ENCODE measurements at regions not wholly inside any gene's neighbourhood (a gene's known extent, or its start where the extent isn't known, plus 50 kb on each side); places are given as distances from the start of the nearest gene placed in this dataset.

GRCh38 chr10:56606202-56606601 is 245.1 kb upstream of the ZWINT start:
- TF ChIP-seq, protein P1, sequence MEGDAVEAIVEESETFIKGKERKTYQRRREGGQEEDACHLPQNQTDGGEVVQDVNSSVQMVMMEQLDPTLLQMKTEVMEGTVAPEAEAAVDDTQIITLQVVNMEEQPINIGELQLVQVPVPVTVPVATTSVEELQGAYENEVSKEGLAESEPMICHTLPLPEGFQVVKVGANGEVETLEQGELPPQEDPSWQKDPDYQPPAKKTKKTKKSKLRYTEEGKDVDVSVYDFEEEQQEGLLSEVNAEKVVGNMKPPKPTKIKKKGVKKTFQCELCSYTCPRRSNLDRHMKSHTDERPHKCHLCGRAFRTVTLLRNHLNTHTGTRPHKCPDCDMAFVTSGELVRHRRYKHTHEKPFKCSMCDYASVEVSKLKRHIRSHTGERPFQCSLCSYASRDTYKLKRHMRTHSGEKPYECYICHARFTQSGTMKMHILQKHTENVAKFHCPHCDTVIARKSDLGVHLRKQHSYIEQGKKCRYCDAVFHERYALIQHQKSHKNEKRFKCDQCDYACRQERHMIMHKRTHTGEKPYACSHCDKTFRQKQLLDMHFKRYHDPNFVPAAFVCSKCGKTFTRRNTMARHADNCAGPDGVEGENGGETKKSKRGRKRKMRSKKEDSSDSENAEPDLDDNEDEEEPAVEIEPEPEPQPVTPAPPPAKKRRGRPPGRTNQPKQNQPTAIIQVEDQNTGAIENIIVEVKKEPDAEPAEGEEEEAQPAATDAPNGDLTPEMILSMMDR (IDR thresholded peaks at IDR 0.05) = no peak
- no peak for TF ChIP-seq POLR2AphosphoS5 (IDR thresholded peaks at IDR 0.05)
- no peak for TF ChIP-seq POLR2A (IDR thresholded peaks at IDR 0.05)

Measured in sigmoid colon (tissue), 4 donors.